Neuronal stem cell (in vitro differentiated cells): ENCODE measurements at regions not wholly inside any gene's neighbourhood (a gene's known extent, or its start where the extent isn't known, plus 50 kb on each side); places are given as distances from the start of the nearest gene placed in this dataset.

Experiments used
- DNase-seq: peaks from one replicate; pipeline ENCODE4 v3.0.0-alpha.2; 2013; ENCODE audit warnings: low spot score
- H2AFZ ChIP-seq: one replicate; pipeline ENCODE4 v1.6.1; 2013; ENCODE audit warnings: mild to moderate bottlenecking, low read length, inconsistent platforms
- H2AK5ac ChIP-seq: 2 replicates; pipeline ENCODE4 v1.6.1; 2013; ENCODE audit warnings: low read depth, mild to moderate bottlenecking, inconsistent platforms, low read length, moderate library complexity, mixed read lengths
- H2BK120ac ChIP-seq: 2 replicates; pipeline ENCODE4 v1.6.1; 2013; ENCODE audit warnings: low read depth, mild to moderate bottlenecking, inconsistent platforms, low read length, moderate library complexity, mixed read lengths
- H2BK12ac ChIP-seq: one replicate; pipeline ENCODE4 v1.6.1; 2013; ENCODE audit warnings: low read length, inconsistent platforms
- H2BK15ac ChIP-seq: 2 replicates; pipeline ENCODE4 v1.6.1; 2013; ENCODE audit warnings: mild to moderate bottlenecking, low read length, inconsistent platforms, mixed read lengths
- H2BK5ac ChIP-seq: one replicate; pipeline ENCODE4 v1.6.1; 2013; ENCODE audit warnings: inconsistent platforms, mild to moderate bottlenecking, low read length, moderate library complexity
- H3K14ac ChIP-seq: one replicate; pipeline ENCODE4 v1.6.1; 2013; ENCODE audit warnings: low read length, inconsistent platforms
- H3K18ac ChIP-seq: 2 replicates; pipeline ENCODE4 v1.6.1; 2013; ENCODE audit warnings: low read length, inconsistent platforms
- H3K23ac ChIP-seq: 2 replicates; pipeline ENCODE4 v1.6.1; 2013; ENCODE audit warnings: low read depth, mild to moderate bottlenecking, mixed read lengths, low read length, inconsistent platforms; ENCODE audit not compliant: poor library complexity
- H3K27ac ChIP-seq: replicated peaks from 3 replicates; pipeline ENCODE4 v1.5.1; 2013; ENCODE audit warnings: low read length, inconsistent platforms
- H3K27me3 ChIP-seq, 3 experiments: 2 replicates each; pipeline ENCODE4 v1.6.1; 2013; ENCODE audit warnings: low read length in 3 of 3, mild to moderate bottlenecking in 2 of 3, inconsistent platforms in 1 of 3, low read depth in 1 of 3, mixed read lengths in 1 of 3, moderate library complexity in 1 of 3; ENCODE audit not compliant: control insufficient read depth in 3 of 3, insufficient read depth in 3 of 3
- H3K36me3 ChIP-seq, 2 donors: replicated peaks in 1 of 2; 2 replicates each; pipeline ENCODE4 v1.6.1; 2013; ENCODE audit warnings: low read length in 2 of 2; ENCODE audit not compliant: control insufficient read depth in 2 of 2, insufficient read depth in 2 of 2
- H3K4ac ChIP-seq: 2 replicates; pipeline ENCODE4 v1.6.1; 2013; ENCODE audit warnings: inconsistent platforms, mild to moderate bottlenecking, low read length, moderate library complexity
- H3K4me1 ChIP-seq, 2 donors: 1 replicate in 1 of 2; 2 replicates in 1 of 2; pipeline ENCODE4 v1.6.1; 2013; ENCODE audit warnings: low read length in 2 of 2, low read depth in 1 of 2; ENCODE audit not compliant: control insufficient read depth in 2 of 2, insufficient read depth in 1 of 2
- H3K4me2 ChIP-seq: one replicate; pipeline ENCODE4 v1.6.1; 2013; ENCODE audit warnings: mild to moderate bottlenecking, low read length, inconsistent platforms; ENCODE audit not compliant: insufficient read depth, poor library complexity, severe bottlenecking
- H3K4me3 ChIP-seq, 2 donors: 2 replicates each; pipeline ENCODE4 v1.5.1; 2013; ENCODE audit warnings: low read length in 2 of 2, mild to moderate bottlenecking in 2 of 2, inconsistent platforms in 1 of 2, moderate library complexity in 1 of 2
- H3K79me1 ChIP-seq: one replicate; pipeline ENCODE4 v1.6.1; 2013; ENCODE audit warnings: low read depth, mild to moderate bottlenecking, inconsistent platforms, low read length, moderate library complexity
- H3K9ac ChIP-seq: one replicate; pipeline ENCODE4 v1.6.1; 2013; ENCODE audit warnings: mild to moderate bottlenecking, low read depth, low read length, inconsistent platforms; ENCODE audit not compliant: poor library complexity
- H3K9me3 ChIP-seq, 2 donors: replicated peaks in 1 of 2; 2 replicates each; pipeline versions ENCODE3 to v1.6.1; 2013; ENCODE audit warnings: low read length in 2 of 2, mild to moderate bottlenecking in 2 of 2, inconsistent platforms in 1 of 2, low read depth in 1 of 2, mixed read lengths in 1 of 2, moderate library complexity in 1 of 2; ENCODE audit not compliant: control insufficient read depth in 2 of 2, insufficient read depth in 1 of 2
- H4K8ac ChIP-seq: one replicate; pipeline ENCODE4 v1.6.1; 2013; ENCODE audit warnings: low read depth, mild to moderate bottlenecking, inconsistent platforms, low read length, moderate library complexity
- H4K91ac ChIP-seq: one replicate; pipeline ENCODE4 v1.6.1; 2013; ENCODE audit warnings: low read length, low read depth, mild to moderate bottlenecking, inconsistent platforms; ENCODE audit not compliant: poor library complexity
- WGBS, 2 donors: extraction: QIAGEN DNeasy Blood & Tissue Kit; methylation state at CpG; one replicate each; pipeline ENCODE4 v1.1.7; 2013; ENCODE audit warnings: missing lambda C conversion rate in 2 of 2, mixed read lengths in 1 of 2; ENCODE audit not compliant: insufficient read length in 2 of 2, insufficient replicate concordance in 1 of 2; ENCODE audit errors: extremely low coverage in 2 of 2; 5-methylcytosine and 5-hydroxymethylcytosine counted together

GRCh38 chr15:95085056-95085455, 853.7 kb downstream of the MCTP2 start:
- Histone ChIP-seq H2BK5ac (no peak overlapping the region), H2AK5ac (no peak overlapping the region), H3K27me3 (no peaks in the 10 kb centered on the region), H3K36me3 (no peaks in the 10 kb centered on the region), H3K23ac (no peak overlapping the region), H4K91ac (no peak overlapping the region), H3K14ac (no peak overlapping the region), H2BK15ac (no peak overlapping the region), H3K9me3 (no peaks in the 10 kb centered on the region), H2BK120ac (no peak overlapping the region), H3K79me1 (no peaks in the 10 kb centered on the region), H3K18ac (no peak overlapping the region), H2BK12ac (no peak overlapping the region), H3K4ac (no peak overlapping the region), H3K27ac (no peak overlapping the region), H3K9ac (no peak overlapping the region), H3K4me3 (no peak overlapping the region), H4K8ac (no peak overlapping the region), H3K4me1 (no peaks in the 10 kb centered on the region), H3K4me2 (no peak overlapping the region), H2AFZ (no peak overlapping the region)
- WGBS, 2 donors, result no CpG with 5 or more reads among the region's 1 CpG
- no peak for DNase-seq

- DNase-seq, result no peak
Measured at GRCh38 chr15:95086531-95087252, 855.3 kb downstream of the MCTP2 start.

GRCh38 chr15:95087253-95087609, 855.9 kb downstream of the MCTP2 start:
- DNase-seq, result no peak
- Histone ChIP-seq H4K8ac (no peak overlapping the region), H2AK5ac (no peak overlapping the region)

More at GRCh38 chr15:95086531-95087252, 855.3 kb downstream of the MCTP2 start:
- no peak overlapping the region for H2BK5ac ChIP-seq
- no peak overlapping the region for H2BK12ac ChIP-seq
- no peak overlapping the region for H3K4me3 ChIP-seq
- no peaks in the 10 kb centered on the region for H3K36me3 ChIP-seq
- H3K79me1 ChIP-seq, result no peaks in the 10 kb centered on the region
- no peak overlapping the region for H2BK15ac ChIP-seq
- no peak overlapping the region for H3K4me2 ChIP-seq
- no peak overlapping the region for H3K27ac ChIP-seq
- H3K27me3 ChIP-seq, result no peaks in the 10 kb centered on the region
- H3K4ac ChIP-seq, result no peak overlapping the region
- no peak overlapping the region for H2BK120ac ChIP-seq
- no peak overlapping the region for H3K18ac ChIP-seq
- no peak overlapping the region for H3K14ac ChIP-seq
- H3K4me1 ChIP-seq, result no peaks in the 10 kb centered on the region
- H4K91ac ChIP-seq, result no peak overlapping the region
- H2AK5ac ChIP-seq, result no peak overlapping the region
- H3K23ac ChIP-seq, result no peak overlapping the region
- no CpG with 5 or more reads among the region's 5 CpGs for WGBS, 2 donors
- no peaks in the 10 kb centered on the region for H3K9me3 ChIP-seq
- H2AFZ ChIP-seq, result no peak overlapping the region
- no peak overlapping the region for H3K9ac ChIP-seq
- no peak overlapping the region for H4K8ac ChIP-seq

GRCh38 chr15:95091444-95091843, 860.1 kb downstream of the MCTP2 start:
- no peaks in the 10 kb centered on the region for H3K79me1 ChIP-seq
- H3K4me3 ChIP-seq, result no peak overlapping the region
- no peak for DNase-seq
- no peak overlapping the region for H2BK12ac ChIP-seq
- H2AK5ac ChIP-seq, result no peak overlapping the region
- no CpG with 5 or more reads among the region's 14 CpGs for WGBS, 2 donors
- no peak overlapping the region for H3K14ac ChIP-seq
- H2BK15ac ChIP-seq, result no peak overlapping the region
- H3K4ac ChIP-seq, result no peak overlapping the region
- no peaks in the 10 kb centered on the region for H3K4me1 ChIP-seq
- H2BK5ac ChIP-seq, result no peak overlapping the region
- no peak overlapping the region for H4K8ac ChIP-seq
- H3K9ac ChIP-seq, result no peak overlapping the region
- no peak overlapping the region for H3K4me2 ChIP-seq
- H3K18ac ChIP-seq, result no peak overlapping the region
- H3K36me3 ChIP-seq, result no peaks in the 10 kb centered on the region
- H3K27ac ChIP-seq, result no peak overlapping the region
- no peak overlapping the region for H3K23ac ChIP-seq
- H4K91ac ChIP-seq, result no peak overlapping the region
- no peak overlapping the region for H2AFZ ChIP-seq
- no peak overlapping the region for H2BK120ac ChIP-seq
- H3K27me3 ChIP-seq, result no peaks in the 10 kb centered on the region
- H3K9me3 ChIP-seq, result no peaks in the 10 kb centered on the region

More at GRCh38 chr15:95087253-95087609, 855.9 kb downstream of the MCTP2 start:
- Histone ChIP-seq H3K27me3 (no peaks in the 10 kb centered on the region), H2AFZ (no peak overlapping the region), H2BK120ac (no peak overlapping the region), H2BK12ac (no peak overlapping the region), H3K79me1 (no peaks in the 10 kb centered on the region), H3K23ac (no peak overlapping the region), H3K4ac (no peak overlapping the region), H3K14ac (no peak overlapping the region), H2BK15ac (no peak overlapping the region), H3K18ac (no peak overlapping the region), H3K4me2 (no peak overlapping the region), H3K4me3 (no peak overlapping the region), H4K91ac (no peak overlapping the region), H3K9ac (no peak overlapping the region), H3K36me3 (no peaks in the 10 kb centered on the region), H2BK5ac (no peak overlapping the region), H3K9me3 (no peaks in the 10 kb centered on the region), H3K4me1 (no peaks in the 10 kb centered on the region), H3K27ac (no peak overlapping the region)
